ENCODE measurements at regions not wholly inside any gene's neighbourhood (a gene's known extent, or its start where the extent isn't known, plus 50 kb on each side); places are given as distances from the start of the nearest gene placed in this dataset.
"Not testable (repeated sequence)": the region's sequence is repeated elsewhere in the genome, so short reads cannot be mapped to it uniquely, and the experiment has no call there.

DNA sequence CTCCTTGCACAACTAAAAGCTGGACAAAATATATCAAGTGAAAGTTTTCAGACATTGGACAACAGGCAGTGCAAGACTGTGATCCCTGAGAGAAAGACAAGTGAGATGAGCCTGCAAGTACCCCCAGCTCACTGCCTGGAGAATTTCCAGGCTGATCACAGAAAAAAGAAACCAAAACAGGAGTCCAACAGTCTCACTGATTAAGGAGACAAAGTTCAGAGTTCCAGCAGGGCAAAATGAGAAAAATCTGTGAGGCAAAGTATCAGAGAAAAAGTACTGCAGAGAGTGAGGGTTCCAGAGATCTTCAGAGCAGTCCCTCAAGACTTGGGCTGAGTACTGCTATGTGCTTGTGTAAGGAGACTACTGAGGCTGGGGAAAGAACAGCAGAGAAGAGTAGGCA, 56.0 kb upstream of the PRSS3 start:
- no peak for TF ChIP-seq CTCF (conservative IDR thresholded peaks at IDR 0.05; ENCODE audit: low read depth, low read length)
- DNase-seq (ENCODE audit: low read depth) = no peak

GRCh38 chr9:33740075-33740474, 55.3 kb upstream of the PRSS3 start:
- DNase-seq (ENCODE audit: low read depth) = no peak
- H3K4me3 ChIP-seq (ENCODE audit: low read depth, low read length) = no peak overlapping the region
- TF ChIP-seq CTCF (conservative IDR thresholded peaks at IDR 0.05; ENCODE audit: low read depth, low read length) = no peak

More for the DNA sequence above, 56.0 kb upstream of the PRSS3 start:
- no peak overlapping the region for H3K4me3 ChIP-seq (ENCODE audit: low read depth, low read length)

DNA sequence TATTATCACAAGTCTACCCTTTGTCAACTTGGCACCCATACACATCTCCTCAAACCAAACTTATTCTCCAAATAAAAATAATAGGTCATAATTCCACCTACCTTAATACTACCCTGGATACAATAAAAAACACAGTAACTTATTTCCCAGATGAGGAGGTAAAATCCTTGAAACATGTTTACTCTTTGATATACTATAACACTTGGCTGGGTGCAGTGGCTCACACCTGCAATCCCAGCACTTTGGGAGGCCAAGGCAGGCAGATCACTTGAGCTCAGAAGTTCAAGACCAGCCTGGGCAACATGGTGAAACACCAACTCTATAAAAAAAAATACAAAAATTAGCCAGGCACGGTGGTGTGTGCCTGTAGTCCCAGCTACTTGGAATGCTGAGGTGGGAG, 54.4 kb upstream of the PRSS3 start:
- not testable (repeated sequence) for DNase-seq (ENCODE audit: low read depth); H3K4me3 ChIP-seq (ENCODE audit: low read depth, low read length)

DNA sequence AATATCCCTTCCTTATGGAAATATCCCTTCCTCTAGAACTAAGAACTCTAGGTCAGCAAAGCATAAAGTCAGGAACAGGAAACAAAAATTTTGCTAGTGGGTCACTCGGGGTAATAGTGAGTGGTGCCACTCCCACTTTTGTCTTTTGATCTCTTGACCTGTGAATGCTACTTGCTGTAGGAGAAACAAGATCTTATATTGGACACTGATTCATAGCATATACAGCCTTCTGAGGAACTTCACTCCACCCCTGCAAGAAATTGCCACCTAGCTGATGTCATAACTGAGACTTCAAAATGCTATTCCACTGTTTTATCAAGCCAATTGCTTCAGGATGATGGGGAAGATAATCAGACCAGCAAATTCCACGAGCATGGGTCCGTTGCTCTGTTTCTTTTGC, 53.3 kb upstream of the PRSS3 start:
- H3K4me3 ChIP-seq (ENCODE audit: low read depth, low read length) = no peak overlapping the region
- DNase-seq (ENCODE audit: low read depth) = no peak

DNA sequence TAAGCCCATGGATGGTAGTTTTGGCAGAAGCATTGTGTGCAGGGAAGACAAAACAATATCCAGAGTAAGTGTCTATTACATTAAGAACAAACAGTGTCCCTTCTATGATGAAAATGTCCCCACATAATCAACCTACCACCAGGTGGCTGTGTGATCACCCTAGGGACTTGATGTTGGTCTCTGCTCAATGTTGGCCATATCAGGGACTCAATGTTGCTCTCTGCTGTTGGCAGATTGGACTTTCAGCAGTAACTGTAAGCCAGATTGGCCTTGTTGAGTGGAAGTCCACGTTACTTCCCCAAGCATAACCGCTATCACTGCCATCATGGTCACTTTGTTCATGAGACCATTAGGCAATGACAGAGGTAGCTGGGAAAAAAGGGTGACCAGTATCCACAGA, 52.8 kb upstream of the PRSS3 start:
- peak; percentile 18 for TF ChIP-seq CTCF (conservative IDR thresholded peaks at IDR 0.05; ENCODE audit: low read depth, low read length)
- H3K4me3 ChIP-seq (ENCODE audit: low read depth, low read length) = no peak overlapping the region
- DNase-seq (ENCODE audit: low read depth) = no peak

More for the DNA sequence above, 53.3 kb upstream of the PRSS3 start:
- TF ChIP-seq CTCF (conservative IDR thresholded peaks at IDR 0.05; ENCODE audit: low read depth, low read length) = no peak

Measured in epithelial cell of proximal tubule (primary cell).